Fibroblast of lung (primary cell): ENCODE measurements at regions not wholly inside any gene's neighbourhood (a gene's known extent, or its start where the extent isn't known, plus 50 kb on each side); places are given as distances from the start of the nearest gene placed in this dataset.

Experiments
- CTCF ChIP-seq, 2 donors: IDR thresholded peaks in 1 of 2; conservative IDR thresholded peaks in 1 of 2; 1 replicate in 1 of 2; 2 replicates in 1 of 2; pipeline ENCODE4 v1.5.1; 2011 to 2012; ENCODE audit warnings: low read length in 2 of 2, control low read depth in 1 of 2, inconsistent platforms in 1 of 2, low read depth in 1 of 2, mild to moderate bottlenecking in 1 of 2
- EZH2 ChIP-seq: IDR thresholded peaks from 2 replicates; pipeline ENCODE4 v1.5.1; 2012; ENCODE audit warnings: low read length, control low read depth, mild to moderate bottlenecking; ENCODE audit errors: missing control alignments

- TF ChIP-seq CTCF (conservative IDR thresholded peaks at IDR 0.05 in 1 of 2, IDR thresholded peaks at IDR 0.05 in 1 of 2; ENCODE audit: low read depth in 1 of 2, low read length in 2 of 2) (no peak), EZH2 (no peak)
Observed at GRCh38 chr17:79379700-79380445, 231.0 kb downstream of the RBFOX3 start.
